ENCODE measurements at regions not wholly inside any gene's neighbourhood (a gene's known extent, or its start where the extent isn't known, plus 50 kb on each side); places are given as distances from the start of the nearest gene placed in this dataset.

GRCh38 chr12:42008996-42009395, 135.7 kb downstream of the GXYLT1 start (continued):
- TF ChIP-seq REST (tag by site-specific recombination; IDR thresholded peaks at IDR 0.05) (no peak), ZNF23 (tag by site-specific recombination; IDR thresholded peaks at IDR 0.05; ENCODE audit: borderline replicate concordance) (no peak), SP3 (tag by site-specific recombination; IDR thresholded peaks at IDR 0.05) (no peak), SCRT1 (tag by site-specific recombination; IDR thresholded peaks at IDR 0.05; ENCODE audit: borderline replicate concordance) (no peak), ZEB2 (tag by site-specific recombination; IDR thresholded peaks at IDR 0.05) (no peak), ZNF157 (tag by site-specific recombination; IDR thresholded peaks at IDR 0.05) (no peak), ZNF670 (tag by site-specific recombination; IDR thresholded peaks at IDR 0.05; ENCODE audit: low read depth) (no peak), ZBTB8A (tag by site-specific recombination; IDR thresholded peaks at IDR 0.05) (no peak), ZNF416 (tag by site-specific recombination; IDR thresholded peaks at IDR 0.05) (no peak), ZNF560 (tag by site-specific recombination; IDR thresholded peaks at IDR 0.05; ENCODE audit: borderline replicate concordance) (no peak)

- H3K36me3 ChIP-seq (ENCODE audit: control insufficient read depth in 2 of 2, insufficient read depth in 1 of 2, low read length in 2 of 2): no peaks in the 10 kb centered on the region
- no peaks in the 10 kb centered on the region for H3K9me3 ChIP-seq (ENCODE audit: control insufficient read depth, insufficient read depth, low read depth, low read length)
- POLR2A ChIA-PET: no interaction called here
- H3K27ac ChIP-seq (ENCODE audit: extremely low read depth, low read depth, low read length): no peak overlapping the region
- H3K4me3 ChIP-seq (ENCODE audit: low read depth, low read length): no peak overlapping the region
- H3K4me1 ChIP-seq (ENCODE audit: control insufficient read depth, insufficient read depth, low read length): no peaks in the 10 kb centered on the region
- CTCF ChIA-PET: interaction anchor here (2.0 kb wide), 1 partner anchor 22 kb away, joined by 12 read pairs; no protein-coding TSS in a partner anchor
- TF ChIP-seq PBX3 (CRISPR knock-in tag; IDR thresholded peaks at IDR 0.05) (no peak), BCL11A (tag by site-specific recombination; IDR thresholded peaks at IDR 0.05; ENCODE audit: low read depth) (no peak), ZNF768 (tag by site-specific recombination; IDR thresholded peaks at IDR 0.05) (no peak), SCRT2 (tag by site-specific recombination; IDR thresholded peaks at IDR 0.05) (no peak), ZSCAN5A (tag by site-specific recombination; IDR thresholded peaks at IDR 0.05) (no peak), ZNF274 (IDR thresholded peaks at IDR 0.05; ENCODE audit: low read length) (no peak), ZNF274 (tag by site-specific recombination; IDR thresholded peaks at IDR 0.05; ENCODE audit: borderline replicate concordance) (no peak), ZNF510 (tag by site-specific recombination; IDR thresholded peaks at IDR 0.05; ENCODE audit: insufficient replicate concordance) (no peak), ZNF600 (tag by site-specific recombination; IDR thresholded peaks at IDR 0.05) (no peak), ZNF280D (tag by site-specific recombination; IDR thresholded peaks at IDR 0.05) (no peak), ZBTB10 (tag by site-specific recombination; IDR thresholded peaks at IDR 0.05) (no peak), ZNF114 (tag by site-specific recombination; IDR thresholded peaks at IDR 0.05) (no peak), ZSCAN23 (tag by site-specific recombination; IDR thresholded peaks at IDR 0.05) (no peak)
Observed at GRCh38 chr12:42003031-42003430, 141.6 kb downstream of the GXYLT1 start.

Measured in HEK293 (cell line).